ENCODE measurements at regions not wholly inside any gene's neighbourhood (a gene's known extent, or its start where the extent isn't known, plus 50 kb on each side); places are given as distances from the start of the nearest gene placed in this dataset.

- Histone ChIP-seq H2AFZ (ENCODE audit: low read depth, low read length) (no peak overlapping the region), H4K20me1 (ENCODE audit: insufficient read depth) (no peaks in the 10 kb centered on the region), H3K4me2 (ENCODE audit: low read length) (no peak overlapping the region), H3K9ac (ENCODE audit: low read length) (no peak overlapping the region), H3F3A (ENCODE audit: insufficient read depth, low read length, poor library complexity, severe bottlenecking) (no peaks in the 10 kb centered on the region), H3K79me2 (replicated peaks; ENCODE audit: insufficient read depth, low read length) (no peaks in the 10 kb centered on the region), H3K9me3 (ENCODE audit: low read length) (no peaks in the 10 kb centered on the region), H3K4me3 (ENCODE audit: low read length) (no peak overlapping the region), H3K27ac (ENCODE audit: low read length) (no peak overlapping the region), H3K36me3 (ENCODE audit: insufficient read depth, low read length) (no peaks in the 10 kb centered on the region), H3K9me2 (ENCODE audit: insufficient read depth, low read length) (no peaks in the 10 kb centered on the region), H3K27me3 (ENCODE audit: insufficient read depth, low read depth, low read length) (no peaks in the 10 kb centered on the region)
- TF ChIP-seq, protein P1, sequence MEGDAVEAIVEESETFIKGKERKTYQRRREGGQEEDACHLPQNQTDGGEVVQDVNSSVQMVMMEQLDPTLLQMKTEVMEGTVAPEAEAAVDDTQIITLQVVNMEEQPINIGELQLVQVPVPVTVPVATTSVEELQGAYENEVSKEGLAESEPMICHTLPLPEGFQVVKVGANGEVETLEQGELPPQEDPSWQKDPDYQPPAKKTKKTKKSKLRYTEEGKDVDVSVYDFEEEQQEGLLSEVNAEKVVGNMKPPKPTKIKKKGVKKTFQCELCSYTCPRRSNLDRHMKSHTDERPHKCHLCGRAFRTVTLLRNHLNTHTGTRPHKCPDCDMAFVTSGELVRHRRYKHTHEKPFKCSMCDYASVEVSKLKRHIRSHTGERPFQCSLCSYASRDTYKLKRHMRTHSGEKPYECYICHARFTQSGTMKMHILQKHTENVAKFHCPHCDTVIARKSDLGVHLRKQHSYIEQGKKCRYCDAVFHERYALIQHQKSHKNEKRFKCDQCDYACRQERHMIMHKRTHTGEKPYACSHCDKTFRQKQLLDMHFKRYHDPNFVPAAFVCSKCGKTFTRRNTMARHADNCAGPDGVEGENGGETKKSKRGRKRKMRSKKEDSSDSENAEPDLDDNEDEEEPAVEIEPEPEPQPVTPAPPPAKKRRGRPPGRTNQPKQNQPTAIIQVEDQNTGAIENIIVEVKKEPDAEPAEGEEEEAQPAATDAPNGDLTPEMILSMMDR (IDR thresholded peaks at IDR 0.05; ENCODE audit: poor library complexity, severe bottlenecking): no peak
- TF ChIP-seq EP300 (conservative IDR thresholded peaks at IDR 0.05; ENCODE audit: poor library complexity, severe bottlenecking) (no peak), MXI1 (conservative IDR thresholded peaks at IDR 0.05; ENCODE audit: poor library complexity, severe bottlenecking) (no peak), RAD21 (conservative IDR thresholded peaks at IDR 0.05) (no peak), EZH2 (IDR thresholded peaks at IDR 0.05; ENCODE audit: borderline replicate concordance, insufficient read depth, low read length, poor library complexity, severe bottlenecking) (no peak), POLR2AphosphoS5 (IDR thresholded peaks at IDR 0.05) (no peak), TAF1 (IDR thresholded peaks at IDR 0.05; ENCODE audit: low read depth) (no peak)
Measured at GRCh38 chr1:29772584-29773100, 536.3 kb downstream of the PTPRU start.

DNA sequence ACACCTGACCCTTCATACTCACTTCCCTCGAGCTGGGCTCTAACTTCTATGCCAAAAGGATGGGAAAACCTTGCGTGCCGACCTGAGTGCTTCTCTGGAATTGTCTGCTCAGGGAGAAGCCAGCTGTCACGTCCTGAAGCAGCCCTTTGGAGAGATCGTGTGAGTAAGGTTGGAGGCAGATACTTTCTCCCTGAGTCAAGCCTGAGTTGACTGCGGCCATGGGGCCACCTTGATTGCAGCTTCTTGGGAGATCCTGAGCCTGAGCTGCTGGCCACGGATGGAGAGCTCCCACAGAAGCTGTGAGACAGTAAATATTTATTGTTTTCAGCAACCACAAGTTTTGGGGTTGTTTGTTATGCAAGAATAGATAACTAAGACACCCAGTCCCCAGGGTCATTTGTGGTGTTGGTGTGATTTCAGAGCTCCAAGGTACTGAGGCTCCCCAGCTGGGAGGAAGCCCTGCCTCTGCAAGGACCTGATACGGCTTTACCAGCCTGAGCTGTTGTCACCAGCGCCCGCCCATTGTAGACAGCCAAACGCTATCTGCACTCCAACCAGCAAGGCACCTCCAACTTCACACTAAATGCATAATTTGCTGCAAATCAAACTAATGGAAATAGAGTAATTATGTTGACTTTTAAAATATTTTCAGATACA is 531.6 kb downstream of the PTPRU start:
- TF ChIP-seq EZH2 (IDR thresholded peaks at IDR 0.05; ENCODE audit: borderline replicate concordance, insufficient read depth, low read length, poor library complexity, severe bottlenecking) (no peak), MXI1 (conservative IDR thresholded peaks at IDR 0.05; ENCODE audit: poor library complexity, severe bottlenecking) (no peak), SMC3 (conservative IDR thresholded peaks at IDR 0.05; ENCODE audit: poor library complexity) (no peak), EP300 (conservative IDR thresholded peaks at IDR 0.05; ENCODE audit: poor library complexity, severe bottlenecking) (no peak), POLR2AphosphoS5 (IDR thresholded peaks at IDR 0.05) (no peak), TAF1 (IDR thresholded peaks at IDR 0.05; ENCODE audit: low read depth) (no peak), RAD21 (conservative IDR thresholded peaks at IDR 0.05) (no peak)
- TF ChIP-seq, protein P1 (IDR thresholded peaks at IDR 0.05; ENCODE audit: poor library complexity, severe bottlenecking): no peak
- TF ChIP-seq, protein P2, sequence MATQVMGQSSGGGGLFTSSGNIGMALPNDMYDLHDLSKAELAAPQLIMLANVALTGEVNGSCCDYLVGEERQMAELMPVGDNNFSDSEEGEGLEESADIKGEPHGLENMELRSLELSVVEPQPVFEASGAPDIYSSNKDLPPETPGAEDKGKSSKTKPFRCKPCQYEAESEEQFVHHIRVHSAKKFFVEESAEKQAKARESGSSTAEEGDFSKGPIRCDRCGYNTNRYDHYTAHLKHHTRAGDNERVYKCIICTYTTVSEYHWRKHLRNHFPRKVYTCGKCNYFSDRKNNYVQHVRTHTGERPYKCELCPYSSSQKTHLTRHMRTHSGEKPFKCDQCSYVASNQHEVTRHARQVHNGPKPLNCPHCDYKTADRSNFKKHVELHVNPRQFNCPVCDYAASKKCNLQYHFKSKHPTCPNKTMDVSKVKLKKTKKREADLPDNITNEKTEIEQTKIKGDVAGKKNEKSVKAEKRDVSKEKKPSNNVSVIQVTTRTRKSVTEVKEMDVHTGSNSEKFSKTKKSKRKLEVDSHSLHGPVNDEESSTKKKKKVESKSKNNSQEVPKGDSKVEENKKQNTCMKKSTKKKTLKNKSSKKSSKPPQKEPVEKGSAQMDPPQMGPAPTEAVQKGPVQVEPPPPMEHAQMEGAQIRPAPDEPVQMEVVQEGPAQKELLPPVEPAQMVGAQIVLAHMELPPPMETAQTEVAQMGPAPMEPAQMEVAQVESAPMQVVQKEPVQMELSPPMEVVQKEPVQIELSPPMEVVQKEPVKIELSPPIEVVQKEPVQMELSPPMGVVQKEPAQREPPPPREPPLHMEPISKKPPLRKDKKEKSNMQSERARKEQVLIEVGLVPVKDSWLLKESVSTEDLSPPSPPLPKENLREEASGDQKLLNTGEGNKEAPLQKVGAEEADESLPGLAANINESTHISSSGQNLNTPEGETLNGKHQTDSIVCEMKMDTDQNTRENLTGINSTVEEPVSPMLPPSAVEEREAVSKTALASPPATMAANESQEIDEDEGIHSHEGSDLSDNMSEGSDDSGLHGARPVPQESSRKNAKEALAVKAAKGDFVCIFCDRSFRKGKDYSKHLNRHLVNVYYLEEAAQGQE (IDR thresholded peaks at IDR 0.05; ENCODE audit: borderline replicate concordance): no peak
- no peaks in the 10 kb centered on the region for H3K27me3 ChIP-seq (ENCODE audit: insufficient read depth, low read depth, low read length)
- H3K9me2 ChIP-seq (ENCODE audit: insufficient read depth, low read length): no peaks in the 10 kb centered on the region
- no peaks in the 10 kb centered on the region for H3K79me2 ChIP-seq (replicated peaks; ENCODE audit: insufficient read depth, low read length)
- no peak overlapping the region for H3K9ac ChIP-seq (ENCODE audit: low read length)
- no peak overlapping the region for H3K27ac ChIP-seq (ENCODE audit: low read length)
- H2AFZ ChIP-seq (ENCODE audit: low read depth, low read length): no peak overlapping the region
- no peaks in the 10 kb centered on the region for H3K9me3 ChIP-seq (ENCODE audit: low read length)
- H3F3A ChIP-seq (ENCODE audit: insufficient read depth, low read length, poor library complexity, severe bottlenecking): no peaks in the 10 kb centered on the region
- H3K4me3 ChIP-seq (ENCODE audit: low read length): no peak overlapping the region
- H4K20me1 ChIP-seq (ENCODE audit: insufficient read depth): no peaks in the 10 kb centered on the region
- H3K36me3 ChIP-seq (ENCODE audit: insufficient read depth, low read length): no peaks in the 10 kb centered on the region
- H3K4me2 ChIP-seq (ENCODE audit: low read length): no peak overlapping the region

Measured in neural cell (in vitro differentiated cells).